Activated naive CD4-positive, alpha-beta T cell treated with anti-CD3 and anti-CD28 coated beads for 36 hours (primary cell): ENCODE measurements at regions not wholly inside any gene's neighbourhood (a gene's known extent, or its start where the extent isn't known, plus 50 kb on each side); places are given as distances from the start of the nearest gene placed in this dataset.

Experiments
- CTCF ChIA-PET: fragments of 350-600 bp; sonication (Branson Sonifier 250); formaldehyde crosslinking; loops from one replicate; lab custom pipeline; 2021; ENCODE audit warnings: antibody characterized with exemption; lab: Charles Lee
- DNase-seq: peaks from one replicate; pipeline ENCODE4 v3.0.0-alpha.2; 2020
- H3K27ac Mint-ChIP-seq: one replicate; pipeline ENCODE4 v1.8.0; 2021; ENCODE audit warnings: mild to moderate bottlenecking, mixed read lengths
- H3K27me3 Mint-ChIP-seq: one replicate; pipeline ENCODE4 v1.8.0; 2021; ENCODE audit warnings: low read depth, mixed read lengths
- H3K36me3 Mint-ChIP-seq: one replicate; pipeline ENCODE4 v1.8.0; 2021; ENCODE audit warnings: low read depth, mixed read lengths
- H3K4me1 Mint-ChIP-seq: one replicate; pipeline ENCODE4 v1.8.0; 2021; ENCODE audit warnings: low read depth, mixed read lengths
- H3K4me3 Mint-ChIP-seq: one replicate; pipeline ENCODE4 v1.8.0; 2021; ENCODE audit warnings: mild to moderate bottlenecking, moderate library complexity, mixed read lengths
- H3K9me3 Mint-ChIP-seq: one replicate; pipeline ENCODE4 v1.8.0; 2021; ENCODE audit warnings: mixed read lengths
- intact Hi-C: fragments of 100-400 bp; cut with micrococcal nuclease; formaldehyde crosslinking; loops from one replicate; pipeline ENCODE4 v1.15.1; 2023

GRCh38 chr5:110321117-110321516 is 405.4 kb downstream of the TMEM232 start:
- intact Hi-C loops, result no loop called here
- CTCF ChIA-PET, result no interaction called here
- H3K9me3 Mint-ChIP-seq, result no peaks in the 10 kb centered on the region
- no peak overlapping the region for H3K4me3 Mint-ChIP-seq
- no peaks in the 10 kb centered on the region for H3K36me3 Mint-ChIP-seq
- H3K27me3 Mint-ChIP-seq, result no peaks in the 10 kb centered on the region
- DNase-seq, result no peak
- no peak overlapping the region for H3K27ac Mint-ChIP-seq
- H3K4me1 Mint-ChIP-seq, result peaks cover 2% of the 10 kb centered on the region

- no peak overlapping the region for H3K4me3 Mint-ChIP-seq
- H3K36me3 Mint-ChIP-seq, result no peaks in the 10 kb centered on the region
- no peaks in the 10 kb centered on the region for H3K9me3 Mint-ChIP-seq
- no peaks in the 10 kb centered on the region for H3K27me3 Mint-ChIP-seq
- H3K4me1 Mint-ChIP-seq, result peaks cover 2% of the 10 kb centered on the region
- H3K27ac Mint-ChIP-seq, result no peak overlapping the region
- intact Hi-C loops, result no loop called here
- CTCF ChIA-PET, result interaction anchor here (0.7 kb wide), 1 partner anchor 1203 kb away, joined by 3 read pairs; no protein-coding TSS in a partner anchor
- DNase-seq, result no peak
Measured at GRCh38 chr5:110323357-110323756, 403.1 kb downstream of the TMEM232 start.

GRCh38 chr5:110323832-110324231 is 402.6 kb downstream of the TMEM232 start:
- intact Hi-C loops, result no loop called here
- H3K27me3 Mint-ChIP-seq, result no peaks in the 10 kb centered on the region
- DNase-seq, result no peak
- peaks cover 2% of the 10 kb centered on the region for H3K4me1 Mint-ChIP-seq
- H3K36me3 Mint-ChIP-seq, result no peaks in the 10 kb centered on the region
- CTCF ChIA-PET, result interaction anchor here (0.6 to 0.7 kb wide), 2 partner anchors 93 to 1202 kb away, joined by 3 to 5 read pairs; no protein-coding TSS in a partner anchor
- H3K4me3 Mint-ChIP-seq, result no peak overlapping the region
- no peak overlapping the region for H3K27ac Mint-ChIP-seq
- H3K9me3 Mint-ChIP-seq, result no peaks in the 10 kb centered on the region

GRCh38 chr5:110324876-110325275 is 401.6 kb downstream of the TMEM232 start:
- intact Hi-C loops, result no loop called here
- H3K27ac Mint-ChIP-seq, result no peak overlapping the region
- H3K36me3 Mint-ChIP-seq, result no peaks in the 10 kb centered on the region
- no peaks in the 10 kb centered on the region for H3K9me3 Mint-ChIP-seq
- no peaks in the 10 kb centered on the region for H3K27me3 Mint-ChIP-seq
- CTCF ChIA-PET, result no interaction called here
- H3K4me3 Mint-ChIP-seq, result no peak overlapping the region
- DNase-seq, result no peak
- H3K4me1 Mint-ChIP-seq, result peaks cover 2% of the 10 kb centered on the region

GRCh38 chr5:110329955-110330525 is 396.4 kb downstream of the TMEM232 start:
- DNase-seq, result no peak
- Mint-ChIP-seq H3K4me3 (no peak overlapping the region), H3K27me3 (no peaks in the 10 kb centered on the region), H3K9me3 (no peaks in the 10 kb centered on the region), H3K4me1 (no peaks in the 10 kb centered on the region), H3K36me3 (no peaks in the 10 kb centered on the region), H3K27ac (no peak overlapping the region)
- CTCF ChIA-PET, result no interaction called here
- intact Hi-C loops, result loop anchor here (10.0 kb wide), 1 partner anchor 735 kb away; no protein-coding TSS in a partner anchor

- no peaks in the 10 kb centered on the region for H3K36me3 Mint-ChIP-seq
- intact Hi-C loops, result loop anchor here (1.0 to 10.0 kb wide), 3 partner anchors 279 to 739 kb away; no protein-coding TSS in a partner anchor
- CTCF ChIA-PET, result interaction anchor here (0.6 to 1.0 kb wide), 4 partner anchors 10 to 995 kb away, joined by 3 to 4 read pairs (median 3); no protein-coding TSS in a partner anchor
- no peaks in the 10 kb centered on the region for H3K4me1 Mint-ChIP-seq
- peak; percentile 58 for DNase-seq
- no peak overlapping the region for H3K4me3 Mint-ChIP-seq
- H3K9me3 Mint-ChIP-seq, result no peaks in the 10 kb centered on the region
- no peaks in the 10 kb centered on the region for H3K27me3 Mint-ChIP-seq
- no peak overlapping the region for H3K27ac Mint-ChIP-seq
Measured at GRCh38 chr5:110333384-110333783, 393.1 kb downstream of the TMEM232 start.

- H3K36me3 Mint-ChIP-seq, result no peaks in the 10 kb centered on the region
- DNase-seq, result no peak
- no peak overlapping the region for H3K4me3 Mint-ChIP-seq
- CTCF ChIA-PET, result interaction anchor here (0.8 kb wide), 1 partner anchor 42 kb away, joined by 3 read pairs; no protein-coding TSS in a partner anchor
- no peaks in the 10 kb centered on the region for H3K9me3 Mint-ChIP-seq
- H3K4me1 Mint-ChIP-seq, result no peaks in the 10 kb centered on the region
- H3K27ac Mint-ChIP-seq, result no peak overlapping the region
- intact Hi-C loops, result loop anchor here (10.0 kb wide), 1 partner anchor 741 kb away; no protein-coding TSS in a partner anchor
- no peaks in the 10 kb centered on the region for H3K27me3 Mint-ChIP-seq
Measured at GRCh38 chr5:110335361-110336066, 391.0 kb downstream of the TMEM232 start.

- H3K4me1 Mint-ChIP-seq, result no peaks in the 10 kb centered on the region
- no peak overlapping the region for H3K4me3 Mint-ChIP-seq
- H3K9me3 Mint-ChIP-seq, result no peaks in the 10 kb centered on the region
- H3K27ac Mint-ChIP-seq, result no peak overlapping the region
- no peaks in the 10 kb centered on the region for H3K27me3 Mint-ChIP-seq
- no peaks in the 10 kb centered on the region for H3K36me3 Mint-ChIP-seq
- intact Hi-C loops, result loop anchor here (10.0 kb wide), 1 partner anchor 744 kb away; no protein-coding TSS in a partner anchor
- no peak for DNase-seq
- CTCF ChIA-PET, result no interaction called here
Measured at GRCh38 chr5:110338341-110339083, 388.0 kb downstream of the TMEM232 start.

- CTCF ChIA-PET, result no interaction called here
- no peaks in the 10 kb centered on the region for H3K27me3 Mint-ChIP-seq
- no peaks in the 10 kb centered on the region for H3K36me3 Mint-ChIP-seq
- DNase-seq, result no peak
- H3K4me3 Mint-ChIP-seq, result no peak overlapping the region
- no peak overlapping the region for H3K27ac Mint-ChIP-seq
- intact Hi-C loops, result loop anchor here (10.0 kb wide), 1 partner anchor 745 kb away; no protein-coding TSS in a partner anchor
- no peaks in the 10 kb centered on the region for H3K9me3 Mint-ChIP-seq
- no peaks in the 10 kb centered on the region for H3K4me1 Mint-ChIP-seq
Measured at GRCh38 chr5:110339399-110339798, 387.1 kb downstream of the TMEM232 start.

GRCh38 chr5:110341836-110342235 is 384.6 kb downstream of the TMEM232 start:
- H3K4me1 Mint-ChIP-seq, result no peaks in the 10 kb centered on the region
- H3K4me3 Mint-ChIP-seq, result no peak overlapping the region
- no peak for DNase-seq
- intact Hi-C loops, result no loop called here
- CTCF ChIA-PET, result interaction anchor here (0.6 to 2.8 kb wide), 2 partner anchors 10 to 301 kb away, joined by 3 to 9 read pairs; no protein-coding TSS in a partner anchor
- H3K9me3 Mint-ChIP-seq, result no peaks in the 10 kb centered on the region
- no peaks in the 10 kb centered on the region for H3K27me3 Mint-ChIP-seq
- no peak overlapping the region for H3K27ac Mint-ChIP-seq
- H3K36me3 Mint-ChIP-seq, result no peaks in the 10 kb centered on the region

- CTCF ChIA-PET, result interaction anchor here (0.6 to 2.8 kb wide), 3 partner anchors 9 to 302 kb away, joined by 3 to 9 read pairs (median 4); no protein-coding TSS in a partner anchor
- intact Hi-C loops, result no loop called here
- Mint-ChIP-seq H3K36me3 (no peaks in the 10 kb centered on the region), H3K27ac (no peak overlapping the region), H3K9me3 (no peaks in the 10 kb centered on the region), H3K4me3 (no peak overlapping the region), H3K27me3 (no peaks in the 10 kb centered on the region), H3K4me1 (no peaks in the 10 kb centered on the region)
- no peak for DNase-seq
Measured at GRCh38 chr5:110342683-110343082, 383.8 kb downstream of the TMEM232 start.

GRCh38 chr5:110343616-110344015 is 382.9 kb downstream of the TMEM232 start:
- CTCF ChIA-PET, result interaction anchor here (0.9 to 2.8 kb wide), 2 partner anchors 10 to 12 kb away, joined by 4 to 9 read pairs; no protein-coding TSS in a partner anchor
- Mint-ChIP-seq H3K27ac (no peak overlapping the region), H3K4me1 (no peaks in the 10 kb centered on the region), H3K9me3 (no peaks in the 10 kb centered on the region), H3K36me3 (no peaks in the 10 kb centered on the region), H3K27me3 (no peaks in the 10 kb centered on the region), H3K4me3 (no peak overlapping the region)
- DNase-seq, result no peak
- intact Hi-C loops, result no loop called here
